Vagina (tissue), 2 donors: ENCODE measurements at regions not wholly inside any gene's neighbourhood (a gene's known extent, or its start where the extent isn't known, plus 50 kb on each side); places are given as distances from the start of the nearest gene placed in this dataset.

ENCODE experiments used
- DNase-seq, 2 donors: peaks; one replicate each; pipeline ENCODE4 v3.0.0-alpha.2; 2017; ENCODE audit errors: extremely low spot score in 2 of 2
- H3K27ac ChIP-seq: fragments of 200-600 bp; sonication (generic); one replicate; pipeline ENCODE4 v1.5.1; 2019
- H3K27me3 ChIP-seq: fragments of 200-600 bp; sonication (generic); one replicate; pipeline ENCODE4 v1.5.1; 2019
- H3K36me3 ChIP-seq, 2 donors: fragments of 200-600 bp; sonication (generic); one replicate each; pipeline ENCODE4 v1.5.1; 2017 to 2019
- H3K4me1 ChIP-seq: fragments of 200-600 bp; sonication (generic); one replicate; pipeline ENCODE4 v1.5.1; 2019
- H3K4me3 ChIP-seq, 2 donors: fragments of 200-600 bp; sonication (generic); 1 replicate in 1 of 2; 2 replicates in 1 of 2; pipeline ENCODE4 v1.5.1; 2016 to 2019
- H3K9me3 ChIP-seq: fragments of 200-600 bp; sonication (generic); one replicate; pipeline ENCODE4 v1.5.1; 2019
- POLR2A ChIP-seq, 2 donors: fragments of 450-650 bp; IDR thresholded peaks; one replicate each; pipeline ENCODE4 v1.6.1; 2017; ENCODE audit warnings: antibody characterized with exemption in 2 of 2, mild to moderate bottlenecking in 2 of 2, moderate library complexity in 2 of 2
- POLR2AphosphoS5 ChIP-seq, 2 donors: sonication (generic); formaldehyde crosslinking; IDR thresholded peaks; one replicate each; pipeline ENCODE4 v1.9.0; 2017; ENCODE audit warnings: antibody characterized with exemption in 2 of 2, mild to moderate bottlenecking in 2 of 2, low read depth in 1 of 2; ENCODE audit not compliant: insufficient read depth in 1 of 2
- intact Hi-C: fragments of 100-400 bp; cut with DNase I; formaldehyde crosslinking; loops from one replicate; pipeline ENCODE4 v1.15.1; 2023
- TF ChIP-seq, protein P1 (sequence below), 3 experiments: fragments of 450-650 bp in 2 of 3; fragments of 200-600 bp in 1 of 3; sonication (generic) in 1 of 3; IDR thresholded peaks; one replicate each; pipeline ENCODE4 v1.5.1; 2017 to 2019; ENCODE audit warnings: antibody characterized with exemption in 3 of 3, mild to moderate bottlenecking in 2 of 3, moderate library complexity in 2 of 3

DNA sequence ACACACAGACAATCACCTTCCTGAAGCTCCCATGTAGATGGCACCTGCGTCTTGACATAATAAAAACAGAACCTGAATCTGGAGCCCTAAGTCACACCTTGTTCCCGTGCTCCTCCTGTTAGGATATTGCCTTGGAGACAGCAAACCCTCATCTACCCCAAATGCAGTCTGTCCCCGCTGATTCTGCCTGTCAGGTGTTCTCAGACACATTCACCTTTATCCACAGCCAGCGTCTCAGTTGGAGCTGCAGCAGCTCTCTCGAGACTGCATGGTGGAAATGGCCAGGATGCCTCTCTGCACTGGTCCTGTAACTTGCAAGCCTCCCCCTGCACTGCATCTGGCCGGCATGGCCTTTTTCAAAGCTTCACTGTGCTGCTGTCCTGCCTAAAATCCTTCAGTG is 218.0 kb upstream of the ZNF32 start:
- Histone ChIP-seq H3K27me3 (no peaks in the 10 kb centered on the region), H3K4me3 (no peak overlapping the region), H3K36me3 (no peaks in the 10 kb centered on the region), H3K9me3 (no peaks in the 10 kb centered on the region), H3K27ac (peak overlapping the region; percentile 72), H3K4me1 (peaks cover 49% of the 10 kb centered on the region)
- intact Hi-C loops, result no loop called here
- TF ChIP-seq POLR2AphosphoS5 (IDR thresholded peaks at IDR 0.05; ENCODE audit: insufficient read depth in 1 of 2, low read depth in 1 of 2), result no peak
- TF ChIP-seq POLR2A (IDR thresholded peaks at IDR 0.05), result no peak
- TF ChIP-seq, protein P1, sequence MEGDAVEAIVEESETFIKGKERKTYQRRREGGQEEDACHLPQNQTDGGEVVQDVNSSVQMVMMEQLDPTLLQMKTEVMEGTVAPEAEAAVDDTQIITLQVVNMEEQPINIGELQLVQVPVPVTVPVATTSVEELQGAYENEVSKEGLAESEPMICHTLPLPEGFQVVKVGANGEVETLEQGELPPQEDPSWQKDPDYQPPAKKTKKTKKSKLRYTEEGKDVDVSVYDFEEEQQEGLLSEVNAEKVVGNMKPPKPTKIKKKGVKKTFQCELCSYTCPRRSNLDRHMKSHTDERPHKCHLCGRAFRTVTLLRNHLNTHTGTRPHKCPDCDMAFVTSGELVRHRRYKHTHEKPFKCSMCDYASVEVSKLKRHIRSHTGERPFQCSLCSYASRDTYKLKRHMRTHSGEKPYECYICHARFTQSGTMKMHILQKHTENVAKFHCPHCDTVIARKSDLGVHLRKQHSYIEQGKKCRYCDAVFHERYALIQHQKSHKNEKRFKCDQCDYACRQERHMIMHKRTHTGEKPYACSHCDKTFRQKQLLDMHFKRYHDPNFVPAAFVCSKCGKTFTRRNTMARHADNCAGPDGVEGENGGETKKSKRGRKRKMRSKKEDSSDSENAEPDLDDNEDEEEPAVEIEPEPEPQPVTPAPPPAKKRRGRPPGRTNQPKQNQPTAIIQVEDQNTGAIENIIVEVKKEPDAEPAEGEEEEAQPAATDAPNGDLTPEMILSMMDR (IDR thresholded peaks at IDR 0.05), result no peak
- peak; percentile 69 to 94 for DNase-seq

DNA sequence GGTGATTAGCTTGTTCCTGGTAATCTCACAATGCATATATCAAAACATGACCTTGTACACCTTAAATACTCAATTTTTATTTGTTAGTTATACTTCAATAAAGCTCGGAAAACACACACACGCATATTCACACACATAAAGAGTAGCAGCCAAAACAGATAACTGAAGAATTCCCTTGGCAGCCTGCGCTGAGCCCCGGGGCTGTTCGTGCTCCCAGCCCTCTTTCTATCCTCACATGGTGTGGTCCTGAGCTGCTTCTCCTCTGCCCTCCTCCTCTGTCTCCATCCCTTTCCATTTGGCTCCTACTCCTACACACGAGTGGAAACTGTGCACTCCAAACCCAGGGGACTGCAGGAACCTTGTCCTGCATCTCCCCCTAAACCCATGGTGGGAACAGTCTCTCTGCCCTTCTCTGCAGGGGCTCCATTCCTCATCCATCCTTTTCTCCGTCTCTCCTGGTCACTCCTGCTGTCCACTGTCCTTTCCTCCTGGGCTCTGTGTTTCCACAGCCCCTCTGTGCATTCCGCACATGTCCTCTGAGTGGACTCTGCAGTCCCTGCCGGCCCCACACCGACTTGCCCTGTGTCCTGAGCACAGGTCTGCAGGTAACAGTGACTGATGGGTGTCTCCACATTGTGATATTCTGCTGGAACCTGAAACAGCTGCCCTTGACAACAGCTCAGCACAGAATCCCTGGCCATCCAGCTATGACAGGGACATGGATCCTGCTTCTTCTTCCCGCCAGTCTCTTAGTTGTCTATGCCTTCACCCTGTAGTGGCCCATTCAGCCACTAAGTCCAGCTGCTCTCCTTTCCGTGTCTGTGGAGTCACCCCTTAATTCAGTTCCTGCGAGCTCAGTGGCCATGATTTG is 216.8 kb upstream of the ZNF32 start:
- Histone ChIP-seq H3K27me3 (no peaks in the 10 kb centered on the region), H3K4me1 (peaks cover 49% of the 10 kb centered on the region), H3K36me3 (no peaks in the 10 kb centered on the region), H3K27ac (peak overlapping the region; percentile 26), H3K9me3 (no peaks in the 10 kb centered on the region), H3K4me3 (no peak overlapping the region)
- intact Hi-C loops, result no loop called here
- peak; percentile 64 to 81 for DNase-seq
- TF ChIP-seq POLR2AphosphoS5 (IDR thresholded peaks at IDR 0.05; ENCODE audit: insufficient read depth in 1 of 2, low read depth in 1 of 2), result no peak

DNA sequence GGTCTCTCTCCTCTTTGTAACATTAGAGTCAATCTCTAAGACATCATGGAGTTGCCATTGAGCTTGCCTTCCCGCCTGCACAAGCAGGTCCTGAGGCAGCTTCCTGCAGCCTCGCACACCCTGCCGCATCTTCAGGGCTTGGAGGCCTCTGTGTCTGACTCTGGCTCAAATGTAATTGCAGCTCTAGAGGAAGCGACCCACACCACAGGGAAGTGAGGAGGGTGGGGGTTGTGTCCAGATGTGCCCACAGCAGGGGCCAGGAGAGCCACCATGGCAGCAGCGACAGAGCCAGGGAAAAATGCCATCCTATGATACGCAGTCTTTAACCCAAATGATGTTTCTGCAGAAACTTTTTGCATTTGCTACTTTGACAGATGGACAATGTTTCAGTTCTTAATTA is 216.0 kb upstream of the ZNF32 start:
- peak; percentile 46 to 65 for DNase-seq
- no peaks in the 10 kb centered on the region for H3K9me3 ChIP-seq
- TF ChIP-seq, protein P1 (IDR thresholded peaks at IDR 0.05), result no peak
- TF ChIP-seq POLR2A (IDR thresholded peaks at IDR 0.05) (no peak), POLR2AphosphoS5 (IDR thresholded peaks at IDR 0.05; ENCODE audit: insufficient read depth in 1 of 2, low read depth in 1 of 2) (no peak)
- H3K27ac ChIP-seq, result peak overlapping the region; percentile 34
- no peak overlapping the region for H3K4me3 ChIP-seq
- intact Hi-C loops, result no loop called here
- H3K36me3 ChIP-seq, result no peaks in the 10 kb centered on the region
- no peaks in the 10 kb centered on the region for H3K27me3 ChIP-seq
- H3K4me1 ChIP-seq, result peaks cover 49% of the 10 kb centered on the region

DNA sequence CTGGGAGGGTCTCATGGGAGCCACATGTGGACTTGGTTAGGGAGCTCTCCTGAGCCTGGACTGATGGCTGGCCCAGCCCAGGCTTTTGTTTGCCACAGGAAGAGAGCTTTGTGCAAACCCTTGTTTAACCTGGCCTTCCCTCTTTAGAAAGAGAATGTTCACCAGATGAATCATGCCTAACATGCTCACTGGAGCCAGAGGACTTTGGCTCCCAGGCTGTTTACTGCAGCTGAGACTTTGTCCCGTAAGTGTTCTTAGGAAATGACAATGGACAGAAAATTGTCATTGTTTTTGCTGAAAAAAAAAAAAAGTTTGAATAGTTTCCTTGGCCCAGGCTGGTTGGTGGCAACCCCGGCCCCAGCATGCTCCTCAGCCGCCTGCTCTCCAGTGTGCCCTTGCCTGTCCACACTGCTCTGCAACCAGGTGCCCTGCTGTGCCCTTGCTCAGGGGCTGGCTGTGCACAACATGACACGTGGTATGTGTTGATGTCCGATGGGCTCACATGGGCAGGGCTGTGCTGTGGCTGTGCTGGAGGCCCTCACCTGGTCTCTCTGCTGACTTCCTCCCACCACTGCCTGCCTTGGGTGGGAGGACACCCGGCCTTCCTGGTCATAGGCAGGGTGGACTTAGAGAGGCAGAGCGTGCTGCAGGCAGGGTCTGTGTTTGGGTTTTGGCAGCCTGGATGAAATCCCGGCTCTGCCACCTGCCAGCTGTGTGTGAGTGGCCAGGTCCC is 215.3 kb upstream of the ZNF32 start:
- TF ChIP-seq, protein P1 (IDR thresholded peaks at IDR 0.05), result no peak
- no peak for TF ChIP-seq POLR2A (IDR thresholded peaks at IDR 0.05)
- peak; percentile 32 to 45 for TF ChIP-seq POLR2AphosphoS5 (IDR thresholded peaks at IDR 0.05; ENCODE audit: insufficient read depth in 1 of 2, low read depth in 1 of 2)
- intact Hi-C loops, result no loop called here
- Histone ChIP-seq H3K27me3 (no peaks in the 10 kb centered on the region), H3K4me3 (no peak overlapping the region), H3K27ac (peak overlapping the region; percentile 62), H3K4me1 (peaks cover 49% of the 10 kb centered on the region), H3K9me3 (no peaks in the 10 kb centered on the region), H3K36me3 (no peaks in the 10 kb centered on the region)
- DNase-seq, result peak; percentile 89 to 91

DNA sequence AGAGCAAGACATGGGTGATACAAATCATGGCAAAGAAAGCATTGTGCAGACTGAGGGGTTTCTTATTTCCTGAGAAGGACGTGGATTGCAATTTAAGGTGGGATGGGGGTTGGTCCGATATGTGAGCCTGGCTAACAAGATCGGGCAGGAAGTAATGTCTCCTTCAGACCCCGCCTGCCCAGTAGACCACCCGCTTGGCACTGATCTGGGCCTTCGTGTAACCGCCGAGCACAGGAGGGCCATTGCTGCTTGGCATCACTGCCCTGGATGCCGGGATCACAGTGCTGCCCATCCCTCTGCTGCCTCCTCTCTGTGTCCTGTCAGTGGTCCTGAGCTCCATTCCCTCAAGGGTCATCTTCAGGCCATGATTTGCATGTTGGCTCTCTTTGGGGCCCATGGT is 214.6 kb upstream of the ZNF32 start:
- H3K27me3 ChIP-seq, result no peaks in the 10 kb centered on the region
- DNase-seq, result peak; percentile 64 to 82
- no peak overlapping the region for H3K4me3 ChIP-seq
- peaks cover 42% of the 10 kb centered on the region for H3K4me1 ChIP-seq
- H3K9me3 ChIP-seq, result no peaks in the 10 kb centered on the region
- no peak for TF ChIP-seq POLR2A (IDR thresholded peaks at IDR 0.05)
- TF ChIP-seq POLR2AphosphoS5 (IDR thresholded peaks at IDR 0.05; ENCODE audit: insufficient read depth in 1 of 2, low read depth in 1 of 2), result no peak
- TF ChIP-seq, protein P1 (IDR thresholded peaks at IDR 0.05), result no peak
- intact Hi-C loops, result no loop called here
- H3K36me3 ChIP-seq, result no peaks in the 10 kb centered on the region
- peak overlapping the region; percentile 62 for H3K27ac ChIP-seq
